GM12878 (cell line): ENCODE measurements at regions not wholly inside any gene's neighbourhood (a gene's known extent, or its start where the extent isn't known, plus 50 kb on each side); places are given as distances from the start of the nearest gene placed in this dataset.

Source experiments
- ATAC-seq: fragments of 200-7000 bp; cut with Tn5 transposase; 3 replicates; pipeline ENCODE4 v1.9.1; 2020; ENCODE audit warnings: mild to moderate bottlenecking, moderate library complexity
- BruUV-seq: library from RNA; stranded (reverse); fragments of 400-500 nt; replicated peaks from 2 replicates; lab custom pipeline; 2021; lab: Mats Ljungman, UMichigan
- CTCF ChIA-PET: fragments of 300-600 bp; sonication (Branson Sonifier 250); formaldehyde crosslinking; extraction: SDS; loops from one replicate; lab custom pipeline; 2021; ENCODE audit warnings: inconsistent platforms; lab: Yijun Ruan, JAX
- POLR2A ChIA-PET: fragments of 350-600 bp; formaldehyde crosslinking; extraction: SDS; loops from one replicate; lab custom pipeline; 2021; ENCODE audit warnings: inconsistent platforms; lab: Charles Lee
- RAD21 ChIA-PET: fragments of 300-600 bp; sonication (Branson Sonifier 250); formaldehyde crosslinking; loops from one replicate; lab custom pipeline; 2023; ENCODE audit warnings: antibody characterized with exemption; ENCODE audit not compliant: unreplicated experiment; lab: Charles Lee
- SMC1A ChIA-PET: fragments of 300-600 bp; sonication (Branson Sonifier 250); formaldehyde crosslinking; loops from one replicate; lab custom pipeline; 2023; ENCODE audit not compliant: unreplicated experiment, uncharacterized antibody; lab: Charles Lee
- DNase-seq: peaks from one replicate; pipeline ENCODE4 v3.0.0-alpha.2; 2011; ENCODE audit warnings: low read depth, low spot score
- FAIRE-seq: peaks from 3 replicates; lab custom pipeline; 2011; peaks lifted over from hg19 to GRCh38; lab: Jason Lieb, UNC
- H2AFZ ChIP-seq: 2 replicates; pipeline ENCODE4 v1.6.0; 2011; ENCODE audit warnings: low read depth, low read length, control low read depth; ENCODE audit not compliant: control insufficient read depth
- H3K27ac ChIP-seq: 2 replicates; pipeline ENCODE4 v1.5.1; 2011; ENCODE audit warnings: control low read depth; ENCODE audit not compliant: control insufficient read depth, insufficient read depth
- H3K27me3 ChIP-seq, 2 experiments: replicated peaks in 1 of 2; 2 replicates each; pipeline versions ENCODE4 v1.6.0 to v1.6.1; 2011; ENCODE audit warnings: low read length in 1 of 2; ENCODE audit not compliant: control insufficient read depth in 2 of 2, insufficient read depth in 2 of 2
- H3K36me3 ChIP-seq, 2 experiments: 2 replicates each; pipeline ENCODE4 v1.5.1; 2011; ENCODE audit warnings: low read length in 1 of 2; ENCODE audit not compliant: control insufficient read depth in 2 of 2, insufficient read depth in 2 of 2
- H3K4me1 ChIP-seq: 2 replicates; pipeline ENCODE4 v1.6.1; 2011; ENCODE audit warnings: mild to moderate bottlenecking, low read length, moderate library complexity, mixed read lengths; ENCODE audit not compliant: control insufficient read depth, insufficient read depth
- H3K4me2 ChIP-seq: 2 replicates; pipeline ENCODE4 v1.6.0; 2011; ENCODE audit warnings: control low read depth; ENCODE audit not compliant: control insufficient read depth, insufficient read depth
- H3K4me3 ChIP-seq: fragments of 200-600 bp; sonication (generic); 2 replicates; pipeline ENCODE4 v1.5.1; 2016
- H3K79me2 ChIP-seq: 2 replicates; pipeline ENCODE4 v1.6.0; 2011; ENCODE audit warnings: low read length; ENCODE audit not compliant: control insufficient read depth, insufficient read depth
- H3K9ac ChIP-seq: 2 replicates; pipeline ENCODE4 v1.8.0; 2011; ENCODE audit warnings: low read length, control low read depth, mixed read lengths; ENCODE audit not compliant: control insufficient read depth, insufficient read depth
- H3K9me3 ChIP-seq: replicated peaks from 3 replicates; pipeline ENCODE4 v1.5.1; 2011; ENCODE audit warnings: mild to moderate bottlenecking, low read length; ENCODE audit not compliant: control insufficient read depth, insufficient read depth
- H4K20me1 ChIP-seq: 2 replicates; pipeline ENCODE4 v1.6.0; 2011; ENCODE audit not compliant: control insufficient read depth, insufficient read depth
- CBX3 ChIP-seq: fragments of 200-600 bp; sonication (generic); IDR thresholded peaks from 2 replicates; pipeline ENCODE4 v1.6.1; 2016; ENCODE audit warnings: low read depth, borderline replicate concordance
- CEBPZ ChIP-seq: fragments of 150-350 bp; IDR thresholded peaks from 2 replicates; pipeline ENCODE4 v1.6.1; 2016; ENCODE audit warnings: low read depth, low read length
- MTA2 ChIP-seq: fragments of 450-650 bp; IDR thresholded peaks from 2 replicates; pipeline ENCODE4 v1.6.1; 2016; ENCODE audit warnings: low read depth, mild to moderate bottlenecking, moderate library complexity
- MYC ChIP-seq: IDR thresholded peaks from 2 replicates; pipeline ENCODE4 v1.6.1; 2011; ENCODE audit warnings: mild to moderate bottlenecking, low read length, moderate library complexity, inconsistent platforms; ENCODE audit not compliant: insufficient read depth, insufficient replicate concordance, insufficient read length, severe bottlenecking
- NFIC ChIP-seq: IDR thresholded peaks from 2 replicates; pipeline ENCODE4 v1.6.1; 2012; ENCODE audit warnings: low read depth, mild to moderate bottlenecking, inconsistent platforms, low read length, moderate library complexity
- PAX5 ChIP-seq: IDR thresholded peaks from 2 replicates; pipeline ENCODE4 v1.6.1; 2011; ENCODE audit warnings: low read depth, low read length, borderline replicate concordance
- ZSCAN29 ChIP-seq: fragments of 450-650 bp; IDR thresholded peaks from 2 replicates; pipeline ENCODE4 v1.6.1; 2017; ENCODE audit warnings: mild to moderate bottlenecking, moderate library complexity
- WGBS: methylation state at CpG from one replicate; pipeline ENCODE4 v1.1.6; 2016; ENCODE audit warnings: low lambda C conversion rate; ENCODE audit not compliant: insufficient replicate concordance, insufficient coverage; ENCODE audit errors: missing lambda C conversion rate; 5-methylcytosine and 5-hydroxymethylcytosine counted together
- in situ Hi-C: fragments of 300-500 bp; cut with MboI; formaldehyde crosslinking; loops from 9 replicates; pipeline ENCODE4 v1.14.3; 2018; ENCODE audit warnings: mixed read lengths
- intact Hi-C: fragments of 100-400 bp; cut with micrococcal nuclease; formaldehyde crosslinking; loops from one replicate; pipeline ENCODE4 v1.14.2; 2022; ENCODE audit not compliant: unreplicated experiment
- TF ChIP-seq, protein P1 (sequence below): fragments of 450-650 bp; IDR thresholded peaks from 2 replicates; pipeline ENCODE4 v1.6.1; 2017; ENCODE audit warnings: mild to moderate bottlenecking, low read depth, inconsistent platforms; ENCODE audit not compliant: poor library complexity, severe bottlenecking
- TF ChIP-seq, protein P2 (sequence below): IDR thresholded peaks from 2 replicates; pipeline ENCODE4 v1.6.1; 2012; ENCODE audit warnings: low read length, inconsistent platforms
- TF ChIP-seq, protein P3 (sequence below): IDR thresholded peaks from 2 replicates; pipeline ENCODE4 v1.6.1; 2012; ENCODE audit warnings: low read depth, low read length, improper control_type of control experiment
- TF ChIP-seq, protein P4 (sequence below): fragments of 450-650 bp; IDR thresholded peaks from 2 replicates; pipeline ENCODE4 v1.6.1; 2014; ENCODE audit warnings: mild to moderate bottlenecking

- TF ChIP-seq, protein P1, sequence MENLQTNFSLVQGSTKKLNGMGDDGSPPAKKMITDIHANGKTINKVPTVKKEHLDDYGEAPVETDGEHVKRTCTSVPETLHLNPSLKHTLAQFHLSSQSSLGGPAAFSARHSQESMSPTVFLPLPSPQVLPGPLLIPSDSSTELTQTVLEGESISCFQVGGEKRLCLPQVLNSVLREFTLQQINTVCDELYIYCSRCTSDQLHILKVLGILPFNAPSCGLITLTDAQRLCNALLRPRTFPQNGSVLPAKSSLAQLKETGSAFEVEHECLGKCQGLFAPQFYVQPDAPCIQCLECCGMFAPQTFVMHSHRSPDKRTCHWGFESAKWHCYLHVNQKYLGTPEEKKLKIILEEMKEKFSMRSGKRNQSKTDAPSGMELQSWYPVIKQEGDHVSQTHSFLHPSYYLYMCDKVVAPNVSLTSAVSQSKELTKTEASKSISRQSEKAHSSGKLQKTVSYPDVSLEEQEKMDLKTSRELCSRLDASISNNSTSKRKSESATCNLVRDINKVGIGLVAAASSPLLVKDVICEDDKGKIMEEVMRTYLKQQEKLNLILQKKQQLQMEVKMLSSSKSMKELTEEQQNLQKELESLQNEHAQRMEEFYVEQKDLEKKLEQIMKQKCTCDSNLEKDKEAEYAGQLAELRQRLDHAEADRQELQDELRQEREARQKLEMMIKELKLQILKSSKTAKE, result no peak
- TF ChIP-seq NFIC, result no peak
- TF ChIP-seq, protein P2, sequence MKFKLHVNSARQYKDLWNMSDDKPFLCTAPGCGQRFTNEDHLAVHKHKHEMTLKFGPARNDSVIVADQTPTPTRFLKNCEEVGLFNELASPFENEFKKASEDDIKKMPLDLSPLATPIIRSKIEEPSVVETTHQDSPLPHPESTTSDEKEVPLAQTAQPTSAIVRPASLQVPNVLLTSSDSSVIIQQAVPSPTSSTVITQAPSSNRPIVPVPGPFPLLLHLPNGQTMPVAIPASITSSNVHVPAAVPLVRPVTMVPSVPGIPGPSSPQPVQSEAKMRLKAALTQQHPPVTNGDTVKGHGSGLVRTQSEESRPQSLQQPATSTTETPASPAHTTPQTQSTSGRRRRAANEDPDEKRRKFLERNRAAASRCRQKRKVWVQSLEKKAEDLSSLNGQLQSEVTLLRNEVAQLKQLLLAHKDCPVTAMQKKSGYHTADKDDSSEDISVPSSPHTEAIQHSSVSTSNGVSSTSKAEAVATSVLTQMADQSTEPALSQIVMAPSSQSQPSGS, result no peak
- no peak for TF ChIP-seq CEBPZ
Observed at GRCh38 chr2:219812672-219813071, 185.2 kb downstream of the SLC4A3 start (continued).

DNA sequence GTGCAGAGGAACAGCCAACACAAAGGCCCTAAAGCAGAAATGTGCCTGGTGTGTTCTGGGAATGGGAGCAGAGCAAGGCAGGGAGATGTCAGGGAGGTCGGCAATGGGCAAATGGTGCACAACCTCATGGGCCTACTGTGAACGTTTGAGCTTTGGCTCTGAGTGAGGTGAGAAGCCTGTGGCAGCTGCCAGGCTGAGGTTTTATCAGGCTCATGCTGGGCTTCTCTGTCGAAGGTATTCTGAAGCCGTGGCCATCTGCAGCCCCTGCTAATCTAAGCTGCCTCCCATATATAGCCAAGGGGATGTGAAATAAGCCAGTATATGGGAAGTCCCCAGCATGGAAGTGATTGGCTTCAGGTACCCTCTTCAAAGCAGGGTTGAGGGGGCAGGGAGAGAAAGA is 193.3 kb downstream of the SLC4A3 start:
- Histone ChIP-seq H2AFZ (no peak overlapping the region), H3K4me1 (no peaks in the 10 kb centered on the region), H3K79me2 (no peaks in the 10 kb centered on the region), H3K4me3 (no peak overlapping the region), H3K27me3 (no peaks in the 10 kb centered on the region), H3K4me2 (no peak overlapping the region), H3K27ac (no peak overlapping the region), H3K9ac (no peak overlapping the region), H3K36me3 (no peaks in the 10 kb centered on the region), H3K9me3 (no peaks in the 10 kb centered on the region), H4K20me1 (no peaks in the 10 kb centered on the region)
- no peak for FAIRE-seq
- in situ Hi-C loops (no loop called here), intact Hi-C loops (no loop called here)
- ChIA-PET CTCF (no interaction called here), SMC1A (no interaction called here), RAD21 (no interaction called here), POLR2A (no interaction called here)
- WGBS, result 8% methylated on average over 4 of the region's 4 CpGs
- BruUV-seq, result no TSS peak
- no peak for ATAC-seq
- DNase-seq, result no peak
- TF ChIP-seq ZSCAN29 (no peak), PAX5 (no peak), MYC (no peak), CBX3 (no peak), MTA2 (no peak)
- TF ChIP-seq, protein P3, sequence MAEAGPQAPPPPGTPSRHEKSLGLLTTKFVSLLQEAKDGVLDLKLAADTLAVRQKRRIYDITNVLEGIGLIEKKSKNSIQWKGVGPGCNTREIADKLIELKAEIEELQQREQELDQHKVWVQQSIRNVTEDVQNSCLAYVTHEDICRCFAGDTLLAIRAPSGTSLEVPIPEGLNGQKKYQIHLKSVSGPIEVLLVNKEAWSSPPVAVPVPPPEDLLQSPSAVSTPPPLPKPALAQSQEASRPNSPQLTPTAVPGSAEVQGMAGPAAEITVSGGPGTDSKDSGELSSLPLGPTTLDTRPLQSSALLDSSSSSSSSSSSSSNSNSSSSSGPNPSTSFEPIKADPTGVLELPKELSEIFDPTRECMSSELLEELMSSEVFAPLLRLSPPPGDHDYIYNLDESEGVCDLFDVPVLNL, result no peak
- TF ChIP-seq, protein P4, sequence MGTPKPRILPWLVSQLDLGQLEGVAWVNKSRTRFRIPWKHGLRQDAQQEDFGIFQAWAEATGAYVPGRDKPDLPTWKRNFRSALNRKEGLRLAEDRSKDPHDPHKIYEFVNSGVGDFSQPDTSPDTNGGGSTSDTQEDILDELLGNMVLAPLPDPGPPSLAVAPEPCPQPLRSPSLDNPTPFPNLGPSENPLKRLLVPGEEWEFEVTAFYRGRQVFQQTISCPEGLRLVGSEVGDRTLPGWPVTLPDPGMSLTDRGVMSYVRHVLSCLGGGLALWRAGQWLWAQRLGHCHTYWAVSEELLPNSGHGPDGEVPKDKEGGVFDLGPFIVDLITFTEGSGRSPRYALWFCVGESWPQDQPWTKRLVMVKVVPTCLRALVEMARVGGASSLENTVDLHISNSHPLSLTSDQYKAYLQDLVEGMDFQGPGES, result no peak
